ENCODE measurements at regions not wholly inside any gene's neighbourhood (a gene's known extent, or its start where the extent isn't known, plus 50 kb on each side); places are given as distances from the start of the nearest gene placed in this dataset.

GRCh38 chr1:87560601-87561360 is 232.1 kb downstream of the LMO4 start:
- ChIA-PET CTCF (interaction anchor here (0.8 to 1.3 kb wide), 2 partner anchors 35 to 429 kb away, joined by 3 read pairs; no protein-coding TSS in a partner anchor), POLR2A (interaction anchor here (0.7 kb wide), 1 partner anchor 343 kb away, joined by 3 read pairs; no protein-coding TSS in a partner anchor)
- no peak for TF ChIP-seq CTCF (IDR thresholded peaks at IDR 0.05; ENCODE audit: unreplicated experiment)
- Mint-ChIP-seq H3K4me1 (ENCODE audit: insufficient read depth, unreplicated experiment) (no peaks in the 10 kb centered on the region), H3K27ac (ENCODE audit: low read depth, unreplicated experiment) (no peak overlapping the region), H3K9me3 (ENCODE audit: unreplicated experiment) (no peaks in the 10 kb centered on the region), H3K4me3 (ENCODE audit: unreplicated experiment) (no peak overlapping the region), H3K36me3 (ENCODE audit: insufficient read depth, unreplicated experiment) (no peaks in the 10 kb centered on the region), H3K27me3 (ENCODE audit: insufficient read depth, unreplicated experiment) (no peaks in the 10 kb centered on the region)
- intact Hi-C loops (cut with micrococcal nuclease), result no loop called here
- DNase-seq (ENCODE audit: unreplicated experiment), result no peak
- BruUV-seq (replicated peaks), result no TSS peak

DNA sequence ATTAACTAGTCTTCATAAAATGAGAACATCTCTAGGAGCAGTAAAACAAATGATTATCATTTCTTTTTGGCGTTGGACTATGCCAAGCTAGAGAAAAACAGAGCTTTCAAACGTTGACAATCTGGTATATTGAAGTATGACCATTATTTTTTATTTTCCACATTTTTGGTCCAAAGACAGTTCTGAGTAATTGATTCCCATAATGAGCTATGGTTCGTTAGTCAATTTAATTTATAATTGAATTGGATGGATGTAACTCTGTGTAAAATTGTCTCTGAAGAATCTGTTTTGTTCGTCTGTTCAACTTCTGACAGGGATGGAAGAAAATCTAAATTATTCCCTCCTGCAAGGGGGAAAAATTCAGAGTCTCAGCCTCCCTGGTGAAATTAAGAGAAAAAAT is 234.5 kb downstream of the LMO4 start:
- no peak for DNase-seq (ENCODE audit: unreplicated experiment)
- H3K4me3 Mint-ChIP-seq (ENCODE audit: unreplicated experiment), result no peak overlapping the region
- no peaks in the 10 kb centered on the region for H3K27me3 Mint-ChIP-seq (ENCODE audit: insufficient read depth, unreplicated experiment)
- no TSS peak for BruUV-seq (replicated peaks)
- no peaks in the 10 kb centered on the region for H3K9me3 Mint-ChIP-seq (ENCODE audit: unreplicated experiment)
- intact Hi-C loops (cut with micrococcal nuclease), result no loop called here
- no peaks in the 10 kb centered on the region for H3K4me1 Mint-ChIP-seq (ENCODE audit: insufficient read depth, unreplicated experiment)
- CTCF ChIA-PET, result no interaction called here
- POLR2A ChIA-PET, result no interaction called here
- no peak for TF ChIP-seq CTCF (IDR thresholded peaks at IDR 0.05; ENCODE audit: unreplicated experiment)
- H3K27ac Mint-ChIP-seq (ENCODE audit: low read depth, unreplicated experiment), result no peak overlapping the region
- H3K36me3 Mint-ChIP-seq (ENCODE audit: insufficient read depth, unreplicated experiment), result no peaks in the 10 kb centered on the region

- H3K4me3 Mint-ChIP-seq (ENCODE audit: unreplicated experiment), result no peak overlapping the region
- H3K4me1 Mint-ChIP-seq (ENCODE audit: insufficient read depth, unreplicated experiment), result no peaks in the 10 kb centered on the region
- no peak overlapping the region for H3K27ac Mint-ChIP-seq (ENCODE audit: low read depth, unreplicated experiment)
- H3K9me3 Mint-ChIP-seq (ENCODE audit: unreplicated experiment), result no peaks in the 10 kb centered on the region
- TF ChIP-seq CTCF (IDR thresholded peaks at IDR 0.05; ENCODE audit: unreplicated experiment), result no peak
- ChIA-PET POLR2A (interaction anchor here (0.6 to 1.1 kb wide), 2 partner anchors 11 to 107 kb away, joined by 3 read pairs; no protein-coding TSS in a partner anchor), CTCF (interaction anchor here (1.0 kb wide), 1 partner anchor 20 kb away, joined by 3 read pairs; no protein-coding TSS in a partner anchor)
- BruUV-seq (replicated peaks), result no TSS peak
- intact Hi-C loops (cut with micrococcal nuclease), result no loop called here
- no peaks in the 10 kb centered on the region for H3K36me3 Mint-ChIP-seq (ENCODE audit: insufficient read depth, unreplicated experiment)
- no peak for DNase-seq (ENCODE audit: unreplicated experiment)
- H3K27me3 Mint-ChIP-seq (ENCODE audit: insufficient read depth, unreplicated experiment), result no peaks in the 10 kb centered on the region
Observed at GRCh38 chr1:87565861-87566260, 237.2 kb downstream of the LMO4 start.

GRCh38 chr1:87568005-87568404 is 239.3 kb downstream of the LMO4 start:
- no peak for TF ChIP-seq CTCF (IDR thresholded peaks at IDR 0.05; ENCODE audit: unreplicated experiment)
- no peaks in the 10 kb centered on the region for H3K4me1 Mint-ChIP-seq (ENCODE audit: insufficient read depth, unreplicated experiment)
- no TSS peak for BruUV-seq (replicated peaks)
- no peak for DNase-seq (ENCODE audit: unreplicated experiment)
- POLR2A ChIA-PET, result no interaction called here
- H3K27me3 Mint-ChIP-seq (ENCODE audit: insufficient read depth, unreplicated experiment), result no peaks in the 10 kb centered on the region
- intact Hi-C loops (cut with micrococcal nuclease), result no loop called here
- CTCF ChIA-PET, result no interaction called here
- H3K36me3 Mint-ChIP-seq (ENCODE audit: insufficient read depth, unreplicated experiment), result no peaks in the 10 kb centered on the region
- H3K4me3 Mint-ChIP-seq (ENCODE audit: unreplicated experiment), result no peak overlapping the region
- H3K27ac Mint-ChIP-seq (ENCODE audit: low read depth, unreplicated experiment), result no peak overlapping the region
- no peaks in the 10 kb centered on the region for H3K9me3 Mint-ChIP-seq (ENCODE audit: unreplicated experiment)

Measured in MCF 10A (cell line).